Keratinocyte (primary cell): ENCODE measurements at regions not wholly inside any gene's neighbourhood (a gene's known extent, or its start where the extent isn't known, plus 50 kb on each side); places are given as distances from the start of the nearest gene placed in this dataset.

ENCODE experiments used
- DNase-seq: peaks from one replicate; pipeline ENCODE4 v3.0.0-alpha.2; 2011; ENCODE audit warnings: low read depth, missing footprints, low spot score
- FAIRE-seq: peaks from 2 replicates; lab custom pipeline; 2011; peaks lifted over from hg19 to GRCh38; lab: Jason Lieb, UNC
- H2AFZ ChIP-seq: 2 replicates; pipeline ENCODE4 v1.6.0; 2012; ENCODE audit warnings: low read length, control low read depth, inconsistent platforms; ENCODE audit not compliant: control insufficient read depth
- H3K27ac ChIP-seq: 2 replicates; pipeline ENCODE4 v1.5.1; 2011; ENCODE audit warnings: low read length; ENCODE audit not compliant: control insufficient read depth, insufficient read depth
- H3K27me3 ChIP-seq: 3 replicates; pipeline ENCODE4 v1.6.0; 2011; ENCODE audit warnings: low read length; ENCODE audit not compliant: control insufficient read depth, insufficient read depth; ENCODE audit errors: extremely low read depth
- H3K36me3 ChIP-seq, 2 experiments: 2 replicates in 1 of 2; 3 replicates in 1 of 2; pipeline ENCODE4 v1.5.1; 2011; ENCODE audit warnings: low read length in 2 of 2, mild to moderate bottlenecking in 1 of 2; ENCODE audit not compliant: control insufficient read depth in 2 of 2, insufficient read depth in 2 of 2; ENCODE audit errors: extremely low read depth in 1 of 2
- H3K4me1 ChIP-seq: 3 replicates; pipeline ENCODE4 v1.5.1; 2011; ENCODE audit warnings: low read length; ENCODE audit not compliant: control insufficient read depth, insufficient read depth; ENCODE audit errors: extremely low read depth
- H3K4me2 ChIP-seq: 3 replicates; pipeline ENCODE4 v1.6.0; 2011; ENCODE audit warnings: low read depth, low read length; ENCODE audit not compliant: control insufficient read depth, insufficient read depth; ENCODE audit errors: extremely low read depth
- H3K4me3 ChIP-seq, 3 experiments: fragments of 200-600 bp in 1 of 3; sonication (generic) in 1 of 3; 2 replicates in 2 of 3; 3 replicates in 1 of 3; pipeline ENCODE4 v1.5.1; 2011 to 2016; ENCODE audit warnings: low read length in 3 of 3, mild to moderate bottlenecking in 3 of 3, control low read depth in 2 of 3, inconsistent platforms in 1 of 3, low read depth in 1 of 3, mixed read lengths in 1 of 3, mixed run types in 1 of 3, moderate library complexity in 1 of 3; ENCODE audit not compliant: control insufficient read depth in 2 of 3, insufficient read depth in 2 of 3; ENCODE audit errors: extremely low read depth in 1 of 3
- H3K79me2 ChIP-seq: 2 replicates; pipeline ENCODE4 v1.6.0; 2012; ENCODE audit warnings: low read length; ENCODE audit not compliant: control insufficient read depth, insufficient read depth
- H3K9ac ChIP-seq: 3 replicates; pipeline ENCODE4 v1.6.0; 2011; ENCODE audit warnings: low read length; ENCODE audit not compliant: control insufficient read depth, insufficient read depth; ENCODE audit errors: extremely low read depth
- H3K9me1 ChIP-seq: 3 replicates; pipeline ENCODE4 v1.6.0; 2011; ENCODE audit warnings: low read length; ENCODE audit not compliant: control insufficient read depth, insufficient read depth; ENCODE audit errors: extremely low read depth
- H3K9me3 ChIP-seq: 2 replicates; pipeline ENCODE4 v1.5.1; 2012; ENCODE audit warnings: low read depth, low read length; ENCODE audit not compliant: control insufficient read depth
- H4K20me1 ChIP-seq: 3 replicates; pipeline ENCODE4 v1.6.0; 2011; ENCODE audit warnings: low read length; ENCODE audit not compliant: control insufficient read depth, insufficient read depth; ENCODE audit errors: extremely low read depth
- EZH2 ChIP-seq: IDR thresholded peaks from one replicate; pipeline ENCODE4 v1.6.1; 2012; ENCODE audit warnings: inconsistent platforms, mild to moderate bottlenecking, low read length, moderate library complexity
- dilution Hi-C: fragments of 300-500 bp; cut with MboI; formaldehyde crosslinking; loops from one replicate; pipeline ENCODE4 v1.7.0; 2020; ENCODE audit warnings: low sequenced_read_pairs; ENCODE audit not compliant: extremely low pct_ligation_motif_present
- TF ChIP-seq, protein P1 (sequence below), 3 experiments: IDR thresholded peaks in 1 of 3; conservative IDR thresholded peaks in 1 of 3; optimal IDR thresholded peaks in 1 of 3; 2 replicates in 2 of 3; 3 replicates in 1 of 3; pipeline versions ENCODE3 to v1.5.1; 2011; ENCODE audit warnings: low read length in 3 of 3, mild to moderate bottlenecking in 3 of 3, moderate library complexity in 2 of 3, control low read depth in 1 of 3, inconsistent platforms in 1 of 3; ENCODE audit not compliant: insufficient read depth in 2 of 3; ENCODE audit errors: extremely low read depth in 1 of 3

DNA sequence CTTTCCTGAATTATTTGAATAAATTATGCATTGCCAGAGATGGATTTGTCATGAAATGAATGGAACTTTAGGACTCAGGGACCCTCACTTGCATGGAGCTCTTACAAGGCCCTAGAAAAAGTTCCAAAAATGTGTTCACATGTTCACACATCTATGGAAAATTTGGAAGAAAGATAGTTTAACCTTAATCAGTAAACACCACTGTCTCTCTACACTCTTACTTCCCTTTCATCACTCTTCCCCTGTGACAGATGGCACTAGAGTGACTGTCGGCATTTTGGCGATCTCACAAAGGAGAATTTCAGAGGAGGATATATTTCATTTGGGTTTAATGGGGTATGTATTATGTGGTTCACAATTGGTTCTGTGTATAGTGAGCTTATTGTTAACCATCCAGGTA, 600.8 kb downstream of the IGSF11 start:
- no peaks in the 10 kb centered on the region for H3K79me2 ChIP-seq
- H2AFZ ChIP-seq: no peak overlapping the region
- H3K9ac ChIP-seq: no peak overlapping the region
- no peaks in the 10 kb centered on the region for H3K36me3 ChIP-seq
- no peak for TF ChIP-seq EZH2
- TF ChIP-seq, protein P1, sequence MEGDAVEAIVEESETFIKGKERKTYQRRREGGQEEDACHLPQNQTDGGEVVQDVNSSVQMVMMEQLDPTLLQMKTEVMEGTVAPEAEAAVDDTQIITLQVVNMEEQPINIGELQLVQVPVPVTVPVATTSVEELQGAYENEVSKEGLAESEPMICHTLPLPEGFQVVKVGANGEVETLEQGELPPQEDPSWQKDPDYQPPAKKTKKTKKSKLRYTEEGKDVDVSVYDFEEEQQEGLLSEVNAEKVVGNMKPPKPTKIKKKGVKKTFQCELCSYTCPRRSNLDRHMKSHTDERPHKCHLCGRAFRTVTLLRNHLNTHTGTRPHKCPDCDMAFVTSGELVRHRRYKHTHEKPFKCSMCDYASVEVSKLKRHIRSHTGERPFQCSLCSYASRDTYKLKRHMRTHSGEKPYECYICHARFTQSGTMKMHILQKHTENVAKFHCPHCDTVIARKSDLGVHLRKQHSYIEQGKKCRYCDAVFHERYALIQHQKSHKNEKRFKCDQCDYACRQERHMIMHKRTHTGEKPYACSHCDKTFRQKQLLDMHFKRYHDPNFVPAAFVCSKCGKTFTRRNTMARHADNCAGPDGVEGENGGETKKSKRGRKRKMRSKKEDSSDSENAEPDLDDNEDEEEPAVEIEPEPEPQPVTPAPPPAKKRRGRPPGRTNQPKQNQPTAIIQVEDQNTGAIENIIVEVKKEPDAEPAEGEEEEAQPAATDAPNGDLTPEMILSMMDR (optimal IDR thresholded peaks at IDR 0.05 in 1 of 3, IDR thresholded peaks at IDR 0.05 in 1 of 3, conservative IDR thresholded peaks at IDR 0.05 in 1 of 3; ENCODE audit: extremely low read depth in 1 of 3, insufficient read depth in 2 of 3, low read length in 3 of 3): no peak
- no peak for FAIRE-seq
- H3K9me3 ChIP-seq: no peaks in the 10 kb centered on the region
- H4K20me1 ChIP-seq: no peaks in the 10 kb centered on the region
- no peaks in the 10 kb centered on the region for H3K27me3 ChIP-seq
- no peak for DNase-seq
- H3K4me3 ChIP-seq: no peak overlapping the region
- dilution Hi-C loops: no loop called here
- H3K4me1 ChIP-seq: no peaks in the 10 kb centered on the region
- H3K9me1 ChIP-seq: no peaks in the 10 kb centered on the region
- no peak overlapping the region for H3K27ac ChIP-seq
- H3K4me2 ChIP-seq: no peak overlapping the region

GRCh38 chr3:118435851-118436350, 598.7 kb downstream of the IGSF11 start:
- no peak for DNase-seq
- Histone ChIP-seq H3K79me2 (no peaks in the 10 kb centered on the region), H3K36me3 (no peaks in the 10 kb centered on the region), H3K4me3 (no peak overlapping the region), H3K4me2 (no peak overlapping the region), H3K9ac (no peak overlapping the region), H2AFZ (no peak overlapping the region), H3K9me3 (no peaks in the 10 kb centered on the region), H3K9me1 (no peaks in the 10 kb centered on the region), H4K20me1 (no peaks in the 10 kb centered on the region), H3K27ac (no peak overlapping the region), H3K27me3 (no peaks in the 10 kb centered on the region), H3K4me1 (no peaks in the 10 kb centered on the region)
- TF ChIP-seq, protein P1 (optimal IDR thresholded peaks at IDR 0.05 in 1 of 3, IDR thresholded peaks at IDR 0.05 in 1 of 3, conservative IDR thresholded peaks at IDR 0.05 in 1 of 3; ENCODE audit: extremely low read depth in 1 of 3, insufficient read depth in 2 of 3, low read length in 3 of 3): no peak
- no peak for TF ChIP-seq EZH2
- dilution Hi-C loops: no loop called here
- no peak for FAIRE-seq
